ENCODE measurements at regions not wholly inside any gene's neighbourhood (a gene's known extent, or its start where the extent isn't known, plus 50 kb on each side); places are given as distances from the start of the nearest gene placed in this dataset.

- TF ChIP-seq POLR2A (IDR thresholded peaks at IDR 0.05) (no peak), CTCF (IDR thresholded peaks at IDR 0.05) (no peak)
- Histone ChIP-seq H3K27me3 (peaks cover 0 to 3% (median 0%) of the 10 kb centered on the region in 4 donors), H3K4me3 (no peak overlapping the region), H3K9me3 (no peaks in the 10 kb centered on the region), H3K27ac (no peak overlapping the region), H3K4me1 (peaks cover 2 to 12% (median 5%) of the 10 kb centered on the region in 3 donors), H3K36me3 (no peaks in the 10 kb centered on the region)
- DNase-seq = no peak
- intact Hi-C loops (cut with DNase I) = no loop called here
- WGBS, 2 donors = 80 to 92% methylated on average over 4 of the region's 4 CpGs
Observed at GRCh38 chr20:47862574-47863240, 77.4 kb upstream of the SULF2 start.

- Histone ChIP-seq H3K36me3 (no peaks in the 10 kb centered on the region), H3K27me3 (no peaks in the 10 kb centered on the region), H3K4me1 (peaks cover 6 to 23% (median 11%) of the 10 kb centered on the region in 3 donors), H3K4me3 (no peak overlapping the region), H3K9me3 (no peaks in the 10 kb centered on the region), H3K27ac (no peak overlapping the region)
- TF ChIP-seq POLR2A (IDR thresholded peaks at IDR 0.05) = no peak
- TF ChIP-seq CTCF (IDR thresholded peaks at IDR 0.05) = no peak
- DNase-seq = no peak
- WGBS, 2 donors = 87 to 95% methylated on average over 5 of the region's 5 CpGs
- intact Hi-C loops (cut with DNase I) = no loop called here
Observed at GRCh38 chr20:47861116-47861515, 75.8 kb upstream of the SULF2 start.

- TF ChIP-seq POLR2A (IDR thresholded peaks at IDR 0.05) (no peak), CTCF (IDR thresholded peaks at IDR 0.05) (no peak)
- Histone ChIP-seq H3K27me3 (no peaks in the 10 kb centered on the region), H3K4me3 (no peak overlapping the region), H3K9me3 (peaks cover 0 to under 1% (median 0%) of the 10 kb centered on the region in 3 donors), H3K36me3 (no peaks in the 10 kb centered on the region), H3K27ac (no peak overlapping the region), H3K4me1 (peaks cover 6 to 23% (median 11%) of the 10 kb centered on the region in 3 donors)
- WGBS, 2 donors = 60 to 81% methylated on average over 1 to 3 of the region's 14 CpGs
- intact Hi-C loops (cut with DNase I) = no loop called here
- DNase-seq = no peak
Observed at GRCh38 chr20:47860049-47860830, 75.0 kb upstream of the SULF2 start.

GRCh38 chr20:47859278-47859677 is 74.0 kb upstream of the SULF2 start:
- H3K4me1 ChIP-seq = peaks cover 6 to 23% (median 11%) of the 10 kb centered on the region in 3 donors
- H3K9me3 ChIP-seq = peaks cover 0 to 8% (median 0%) of the 10 kb centered on the region in 3 donors
- no peak for DNase-seq
- no peaks in the 10 kb centered on the region for H3K27me3 ChIP-seq
- no peak overlapping the region for H3K4me3 ChIP-seq
- H3K36me3 ChIP-seq = no peaks in the 10 kb centered on the region
- intact Hi-C loops (cut with DNase I) = no loop called here
- H3K27ac ChIP-seq = no peak overlapping the region
- TF ChIP-seq CTCF (IDR thresholded peaks at IDR 0.05) (no peak), POLR2A (IDR thresholded peaks at IDR 0.05) (no peak)
- WGBS, 2 donors = 86 to 87% methylated on average over 6 of the region's 6 CpGs

Data from esophagus squamous epithelium (tissue), 5 donors.